ENCODE measurements at regions not wholly inside any gene's neighbourhood (a gene's known extent, or its start where the extent isn't known, plus 50 kb on each side); places are given as distances from the start of the nearest gene placed in this dataset.

DNA sequence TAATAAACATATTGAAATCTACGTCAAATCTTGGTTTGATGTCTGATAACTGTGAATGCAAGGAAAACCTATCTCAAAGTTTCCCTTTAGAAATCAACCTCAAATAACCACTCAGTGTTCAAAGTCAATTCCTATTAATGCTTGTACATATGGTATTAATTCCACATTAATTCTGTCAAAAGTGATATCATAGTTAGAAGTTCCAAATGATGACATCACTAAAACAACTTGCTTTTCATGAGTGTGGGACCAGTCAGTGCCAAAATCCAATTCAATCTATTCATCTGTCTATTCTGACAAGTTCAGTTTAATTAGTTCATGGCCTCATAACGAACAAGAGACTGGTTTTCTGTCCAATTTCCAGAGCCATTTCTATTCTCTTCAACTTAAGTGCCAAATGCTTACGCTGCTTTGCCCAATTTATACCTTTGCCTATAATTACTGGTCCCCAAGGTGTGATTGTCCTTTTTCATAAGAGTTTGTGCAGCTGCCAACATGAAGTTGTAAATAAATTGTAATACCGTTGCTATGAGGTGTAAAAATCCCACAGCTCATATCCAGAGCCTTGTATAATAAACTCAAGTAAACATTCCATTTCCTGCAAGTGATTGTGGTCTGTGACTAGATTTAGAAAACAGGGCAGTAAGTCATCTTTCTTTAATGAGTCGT is 476.2 kb downstream of the RAB28 start:
- TF ChIP-seq FOXP2 (optimal IDR thresholded peaks at IDR 0.05; ENCODE audit: borderline replicate concordance, extremely low read depth, extremely low read length, insufficient read depth) (no peak), TAF1 (IDR thresholded peaks at IDR 0.05; ENCODE audit: borderline replicate concordance, insufficient read depth, low read length) (no peak), POLR2AphosphoS5 (IDR thresholded peaks at IDR 0.05; ENCODE audit: low read depth, low read length) (no peak)

DNA sequence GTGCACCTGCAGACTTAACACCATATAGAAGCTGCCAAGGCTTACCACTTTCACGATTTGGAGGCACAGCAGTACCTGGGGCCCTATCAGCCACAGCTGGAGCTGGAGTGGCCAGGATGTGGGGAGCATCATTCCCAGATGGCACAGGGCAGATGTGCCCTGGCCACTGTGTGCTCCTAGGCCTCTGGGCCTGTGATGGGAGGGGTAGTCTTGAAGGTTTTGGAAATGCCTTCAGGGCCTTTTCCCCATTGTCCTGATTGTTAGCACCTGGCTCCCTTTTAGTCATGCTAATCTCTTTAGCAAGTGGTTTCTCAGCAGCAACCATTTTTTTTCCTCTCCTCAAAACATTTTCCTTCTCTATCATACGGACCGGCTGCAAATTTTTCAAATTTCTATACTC is 490.2 kb downstream of the RAB28 start:
- TF ChIP-seq, protein P1, sequence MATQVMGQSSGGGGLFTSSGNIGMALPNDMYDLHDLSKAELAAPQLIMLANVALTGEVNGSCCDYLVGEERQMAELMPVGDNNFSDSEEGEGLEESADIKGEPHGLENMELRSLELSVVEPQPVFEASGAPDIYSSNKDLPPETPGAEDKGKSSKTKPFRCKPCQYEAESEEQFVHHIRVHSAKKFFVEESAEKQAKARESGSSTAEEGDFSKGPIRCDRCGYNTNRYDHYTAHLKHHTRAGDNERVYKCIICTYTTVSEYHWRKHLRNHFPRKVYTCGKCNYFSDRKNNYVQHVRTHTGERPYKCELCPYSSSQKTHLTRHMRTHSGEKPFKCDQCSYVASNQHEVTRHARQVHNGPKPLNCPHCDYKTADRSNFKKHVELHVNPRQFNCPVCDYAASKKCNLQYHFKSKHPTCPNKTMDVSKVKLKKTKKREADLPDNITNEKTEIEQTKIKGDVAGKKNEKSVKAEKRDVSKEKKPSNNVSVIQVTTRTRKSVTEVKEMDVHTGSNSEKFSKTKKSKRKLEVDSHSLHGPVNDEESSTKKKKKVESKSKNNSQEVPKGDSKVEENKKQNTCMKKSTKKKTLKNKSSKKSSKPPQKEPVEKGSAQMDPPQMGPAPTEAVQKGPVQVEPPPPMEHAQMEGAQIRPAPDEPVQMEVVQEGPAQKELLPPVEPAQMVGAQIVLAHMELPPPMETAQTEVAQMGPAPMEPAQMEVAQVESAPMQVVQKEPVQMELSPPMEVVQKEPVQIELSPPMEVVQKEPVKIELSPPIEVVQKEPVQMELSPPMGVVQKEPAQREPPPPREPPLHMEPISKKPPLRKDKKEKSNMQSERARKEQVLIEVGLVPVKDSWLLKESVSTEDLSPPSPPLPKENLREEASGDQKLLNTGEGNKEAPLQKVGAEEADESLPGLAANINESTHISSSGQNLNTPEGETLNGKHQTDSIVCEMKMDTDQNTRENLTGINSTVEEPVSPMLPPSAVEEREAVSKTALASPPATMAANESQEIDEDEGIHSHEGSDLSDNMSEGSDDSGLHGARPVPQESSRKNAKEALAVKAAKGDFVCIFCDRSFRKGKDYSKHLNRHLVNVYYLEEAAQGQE (IDR thresholded peaks at IDR 0.05; ENCODE audit: insufficient read depth in 1 of 2, low read depth in 2 of 2, low read length in 2 of 2) = no peak
- no peak for TF ChIP-seq FOXP2 (optimal IDR thresholded peaks at IDR 0.05; ENCODE audit: borderline replicate concordance, extremely low read depth, extremely low read length, insufficient read depth)
- TF ChIP-seq POLR2AphosphoS5 (IDR thresholded peaks at IDR 0.05; ENCODE audit: low read depth, low read length) = no peak
- no peak for TF ChIP-seq SIN3A (IDR thresholded peaks at IDR 0.05; ENCODE audit: borderline replicate concordance, insufficient read depth, low read length)
- TF ChIP-seq TAF1 (IDR thresholded peaks at IDR 0.05; ENCODE audit: borderline replicate concordance, insufficient read depth, low read length) = no peak

DNA sequence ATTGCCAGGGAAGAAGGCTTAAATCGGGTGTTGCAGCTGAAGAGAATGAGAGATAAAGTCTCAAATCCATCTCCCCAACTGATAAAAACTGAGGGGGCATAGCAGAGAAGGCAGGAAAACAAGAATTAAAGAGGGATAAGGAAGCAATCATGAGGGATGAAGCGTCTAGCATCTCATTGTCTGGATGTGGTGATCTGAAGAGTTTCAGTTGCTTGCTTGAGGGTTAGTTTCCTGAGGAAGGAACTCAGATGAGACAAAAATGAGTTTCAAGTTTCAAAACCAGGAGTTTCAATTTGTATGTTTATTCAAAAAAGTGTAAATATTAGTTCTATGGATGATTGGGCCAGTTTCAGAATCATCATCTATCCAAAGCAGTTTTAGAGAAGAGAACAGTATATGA is 496.9 kb downstream of the RAB28 start:
- no peak for TF ChIP-seq FOXP2 (optimal IDR thresholded peaks at IDR 0.05; ENCODE audit: borderline replicate concordance, extremely low read depth, extremely low read length, insufficient read depth)
- no peak for TF ChIP-seq POLR2AphosphoS5 (IDR thresholded peaks at IDR 0.05; ENCODE audit: low read depth, low read length)
- TF ChIP-seq, protein P1 (IDR thresholded peaks at IDR 0.05; ENCODE audit: insufficient read depth in 1 of 2, low read depth in 2 of 2, low read length in 2 of 2) = no peak
- TF ChIP-seq TAF1 (IDR thresholded peaks at IDR 0.05; ENCODE audit: borderline replicate concordance, insufficient read depth, low read length) = no peak

DNA sequence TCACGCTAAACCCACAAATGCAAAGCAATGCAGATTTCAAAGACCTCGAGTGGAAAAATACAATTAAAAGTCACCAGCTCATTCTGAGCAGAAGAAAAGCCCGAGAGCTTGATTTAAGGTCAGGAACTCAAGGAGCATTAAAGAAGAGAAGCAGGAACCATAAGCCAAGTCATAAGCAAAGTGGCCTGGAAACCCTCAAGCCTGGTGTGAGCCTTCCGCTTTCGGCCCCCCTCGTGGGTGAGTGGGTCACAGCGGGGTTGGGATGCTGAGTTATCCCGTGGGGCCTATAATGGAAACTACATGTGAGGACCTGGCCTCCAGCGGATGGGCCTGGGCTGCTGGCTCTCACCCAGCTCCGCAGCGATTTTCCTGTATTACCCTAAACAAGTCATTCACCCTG is 504.3 kb downstream of the RAB28 start:
- TF ChIP-seq TAF1 (IDR thresholded peaks at IDR 0.05; ENCODE audit: borderline replicate concordance, insufficient read depth, low read length) = no peak
- TF ChIP-seq POLR2AphosphoS5 (IDR thresholded peaks at IDR 0.05; ENCODE audit: low read depth, low read length) = no peak
- no peak for TF ChIP-seq SIN3A (IDR thresholded peaks at IDR 0.05; ENCODE audit: borderline replicate concordance, insufficient read depth, low read length)
- no peak for TF ChIP-seq FOXP2 (optimal IDR thresholded peaks at IDR 0.05; ENCODE audit: borderline replicate concordance, extremely low read depth, extremely low read length, insufficient read depth)
- TF ChIP-seq, protein P1 (IDR thresholded peaks at IDR 0.05; ENCODE audit: insufficient read depth in 1 of 2, low read depth in 2 of 2, low read length in 2 of 2) = no peak

DNA sequence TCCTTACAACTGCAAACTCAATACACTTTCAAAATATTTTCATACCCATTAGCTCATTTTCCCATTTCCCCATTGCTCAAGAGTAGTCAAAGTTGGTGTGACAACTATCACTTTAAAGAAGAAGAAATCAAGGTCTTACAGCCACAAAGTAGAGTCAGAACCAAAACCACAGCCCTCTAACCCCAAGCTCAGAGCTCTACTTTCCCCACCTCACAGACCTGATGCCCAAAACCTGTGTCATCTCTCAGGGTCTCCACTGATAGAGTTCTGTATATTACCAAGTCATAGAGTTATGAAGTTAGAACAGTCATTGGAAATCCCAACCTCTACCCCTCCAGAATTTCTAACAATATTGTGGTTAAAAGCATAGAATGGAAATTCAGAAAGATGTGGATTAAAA is 505.8 kb downstream of the RAB28 start:
- TF ChIP-seq, protein P1 (IDR thresholded peaks at IDR 0.05; ENCODE audit: insufficient read depth in 1 of 2, low read depth in 2 of 2, low read length in 2 of 2) = no peak
- no peak for TF ChIP-seq SIN3A (IDR thresholded peaks at IDR 0.05; ENCODE audit: borderline replicate concordance, insufficient read depth, low read length)
- no peak for TF ChIP-seq FOXP2 (optimal IDR thresholded peaks at IDR 0.05; ENCODE audit: borderline replicate concordance, extremely low read depth, extremely low read length, insufficient read depth)
